H9 (cell line): ENCODE measurements at regions not wholly inside any gene's neighbourhood (a gene's known extent, or its start where the extent isn't known, plus 50 kb on each side); places are given as distances from the start of the nearest gene placed in this dataset.

ENCODE experiments used
- DNase-seq: peaks from one replicate; pipeline ENCODE4 v3.0.0-alpha.2; 2017
- H2AFZ ChIP-seq: one replicate; pipeline ENCODE4 v1.6.1; 2013; ENCODE audit warnings: mild to moderate bottlenecking, low read length, control low read depth, moderate library complexity
- H2AK5ac ChIP-seq: 2 replicates; pipeline ENCODE4 v1.6.1; 2013; ENCODE audit warnings: low read length, control low read depth, mixed read lengths; ENCODE audit not compliant: insufficient read length
- H2BK120ac ChIP-seq: one replicate; pipeline ENCODE4 v1.6.1; 2013; ENCODE audit warnings: low read depth, mild to moderate bottlenecking, low read length, control low read depth, inconsistent platforms; ENCODE audit not compliant: poor library complexity, severe bottlenecking
- H2BK12ac ChIP-seq: 2 replicates; pipeline ENCODE4 v1.6.1; 2013; ENCODE audit warnings: low read length, control low read depth, mixed read lengths, low read depth; ENCODE audit not compliant: insufficient read length
- H2BK15ac ChIP-seq: 2 replicates; pipeline ENCODE4 v1.6.1; 2013; ENCODE audit warnings: low read depth, low read length, control low read depth
- H2BK20ac ChIP-seq: one replicate; pipeline ENCODE4 v1.6.1; 2013; ENCODE audit warnings: low read depth, mild to moderate bottlenecking, low read length, control low read depth, inconsistent platforms; ENCODE audit not compliant: poor library complexity, severe bottlenecking
- H2BK5ac ChIP-seq: 2 replicates; pipeline ENCODE4 v1.6.1; 2013; ENCODE audit warnings: low read length, control low read depth, mixed read lengths; ENCODE audit not compliant: insufficient read length
- H3K14ac ChIP-seq: 2 replicates; pipeline ENCODE4 v1.6.1; 2013; ENCODE audit warnings: low read length, control low read depth; ENCODE audit not compliant: insufficient read depth
- H3K18ac ChIP-seq: 2 replicates; pipeline ENCODE4 v1.6.1; 2013; ENCODE audit warnings: low read depth, mild to moderate bottlenecking, mixed read lengths, low read length, control low read depth; ENCODE audit not compliant: insufficient read length
- H3K23ac ChIP-seq: 2 replicates; pipeline ENCODE4 v1.6.1; 2013; ENCODE audit warnings: low read length, control low read depth, mixed read lengths, low read depth; ENCODE audit not compliant: insufficient read length
- H3K23me2 ChIP-seq: 2 replicates; pipeline ENCODE4 v1.6.1; 2013; ENCODE audit warnings: low read depth, mild to moderate bottlenecking, mixed read lengths, low read length, control low read depth; ENCODE audit not compliant: insufficient read length, poor library complexity, severe bottlenecking
- H3K27ac ChIP-seq: 2 replicates; pipeline ENCODE4 v1.5.1; 2013; ENCODE audit warnings: low read length, control low read depth, mixed read lengths, low read depth; ENCODE audit not compliant: insufficient read length
- H3K27me3 ChIP-seq: 2 replicates; pipeline ENCODE4 v1.6.1; 2013; ENCODE audit warnings: low read length, control low read depth, inconsistent platforms; ENCODE audit not compliant: insufficient read depth
- H3K4ac ChIP-seq: 2 replicates; pipeline ENCODE4 v1.6.1; 2013; ENCODE audit warnings: low read depth, mild to moderate bottlenecking, control low read depth, inconsistent platforms, low read length, moderate library complexity
- H3K4me1 ChIP-seq: 2 replicates; pipeline ENCODE4 v1.6.1; 2013; ENCODE audit warnings: low read length, control low read depth, inconsistent platforms; ENCODE audit not compliant: insufficient read depth
- H3K4me2 ChIP-seq: 2 replicates; pipeline ENCODE4 v1.6.1; 2013; ENCODE audit warnings: low read length, control low read depth, mixed read lengths; ENCODE audit not compliant: insufficient read length, insufficient read depth
- H3K56ac ChIP-seq: 2 replicates; pipeline ENCODE4 v1.6.1; 2013; ENCODE audit warnings: low read depth, mild to moderate bottlenecking, mixed read lengths, low read length, control low read depth; ENCODE audit not compliant: insufficient read length
- H3K79me1 ChIP-seq: 2 replicates; pipeline ENCODE4 v1.6.1; 2013; ENCODE audit warnings: low read depth, mild to moderate bottlenecking, moderate library complexity, low read length, control low read depth, inconsistent platforms; ENCODE audit not compliant: insufficient read depth, poor library complexity, severe bottlenecking
- H3K79me2 ChIP-seq: 2 replicates; pipeline ENCODE4 v1.6.1; 2013; ENCODE audit warnings: low read length, control low read depth, inconsistent platforms; ENCODE audit not compliant: insufficient read depth
- H3K9ac ChIP-seq: 2 replicates; pipeline ENCODE4 v1.6.1; 2013; ENCODE audit warnings: low read length, control low read depth, mixed read lengths; ENCODE audit not compliant: insufficient read length; ENCODE audit errors: extremely low read depth
- H3K9me3 ChIP-seq: one replicate; pipeline ENCODE4 v1.6.1; 2013; ENCODE audit warnings: low read depth, low read length, inconsistent platforms; ENCODE audit not compliant: control insufficient read depth
- H3T11ph ChIP-seq: one replicate; pipeline ENCODE4 v1.6.1; 2013; ENCODE audit warnings: mild to moderate bottlenecking, low read length, control low read depth, inconsistent platforms
- H4K20me1 ChIP-seq: one replicate; pipeline ENCODE4 v1.6.1; 2013; ENCODE audit not compliant: control insufficient read depth, insufficient read length, insufficient read depth
- H4K5ac ChIP-seq: 2 replicates; pipeline ENCODE4 v1.6.1; 2013; ENCODE audit warnings: low read depth, mild to moderate bottlenecking, mixed read lengths, low read length, control low read depth; ENCODE audit not compliant: insufficient read length
- H4K8ac ChIP-seq: replicated peaks from 2 replicates; pipeline ENCODE4 v1.6.1; 2013; ENCODE audit warnings: low read length, control low read depth, mixed read lengths, low read depth; ENCODE audit not compliant: insufficient read length
- H4K91ac ChIP-seq: 2 replicates; pipeline ENCODE4 v1.6.1; 2013; ENCODE audit warnings: low read depth, mild to moderate bottlenecking, moderate library complexity, mixed read lengths, low read length, control low read depth; ENCODE audit not compliant: insufficient read length
- H3K27ac Mint-ChIP-seq, 3 experiments: 2 replicates in 2 of 3; 3 replicates in 1 of 3; pipeline ENCODE4 v1.8.0; 2020 to 2021; ENCODE audit warnings: mixed read lengths in 3 of 3, mild to moderate bottlenecking in 1 of 3, moderate library complexity in 1 of 3
- H3K27me3 Mint-ChIP-seq: 2 replicates; pipeline ENCODE4 v1.8.0; 2021; ENCODE audit warnings: low read depth, mild to moderate bottlenecking, moderate library complexity, mixed read lengths
- H3K36me3 Mint-ChIP-seq, 3 experiments: 2 replicates in 2 of 3; 3 replicates in 1 of 3; pipeline ENCODE4 v1.8.0; 2020 to 2021; ENCODE audit warnings: low read depth in 3 of 3, mixed read lengths in 3 of 3; ENCODE audit not compliant: insufficient read depth in 1 of 3
- H3K4me1 Mint-ChIP-seq, 2 experiments: 2 replicates each; pipeline ENCODE4 v1.8.0; 2020; ENCODE audit warnings: mixed read lengths in 2 of 2
- H3K4me3 Mint-ChIP-seq, 2 experiments: 2 replicates in 1 of 2; 3 replicates in 1 of 2; pipeline ENCODE4 v1.8.0; 2020 to 2021; ENCODE audit warnings: mild to moderate bottlenecking in 2 of 2, mixed read lengths in 2 of 2, moderate library complexity in 1 of 2
- H3K9me3 Mint-ChIP-seq, 2 experiments: 2 replicates in 1 of 2; 3 replicates in 1 of 2; pipeline ENCODE4 v1.8.0; 2020; ENCODE audit warnings: mild to moderate bottlenecking in 2 of 2, mixed read lengths in 2 of 2, moderate library complexity in 1 of 2
- CTCF ChIP-seq: fragments of 200-600 bp; sonication (generic); conservative IDR thresholded peaks from 3 replicates; pipeline ENCODE4 v1.8.0; 2021; ENCODE audit warnings: antibody characterized with exemption, mild to moderate bottlenecking
- WGBS: extraction: QIAGEN DNeasy Blood & Tissue Kit; methylation state at CpG from one replicate; pipeline ENCODE4 v1.1.7; 2013; ENCODE audit warnings: missing lambda C conversion rate, low lambda C conversion rate, mixed read lengths; ENCODE audit not compliant: insufficient read length; ENCODE audit errors: extremely low coverage; 5-methylcytosine and 5-hydroxymethylcytosine counted together

GRCh38 chr21:28644762-28645161 is 347.9 kb downstream of the LTN1 start:
- no peak overlapping the region for H2AFZ ChIP-seq
- no peak overlapping the region for H3K4me2 ChIP-seq
- H4K91ac ChIP-seq, result no peak overlapping the region
- H3K27me3 ChIP-seq, result no peaks in the 10 kb centered on the region
- no peak for DNase-seq
- H2BK5ac ChIP-seq, result no peak overlapping the region
- no peak overlapping the region for H2BK15ac ChIP-seq
- no peak overlapping the region for H3K27ac Mint-ChIP-seq
- H2BK20ac ChIP-seq, result no peak overlapping the region
- no peak overlapping the region for H3K9ac ChIP-seq
- H4K8ac ChIP-seq, result no peak overlapping the region
- no peak overlapping the region for H2BK120ac ChIP-seq
- no peaks in the 10 kb centered on the region for H3K27me3 Mint-ChIP-seq
- no peaks in the 10 kb centered on the region for H3K9me3 ChIP-seq
- no peak overlapping the region for H3K14ac ChIP-seq
- H3K23ac ChIP-seq, result no peak overlapping the region
- no peaks in the 10 kb centered on the region; a peak in 1 of 5 replicates for H3K9me3 Mint-ChIP-seq
- no peak overlapping the region for H4K5ac ChIP-seq
- no peak overlapping the region for H2BK12ac ChIP-seq
- H3K79me2 ChIP-seq, result no peaks in the 10 kb centered on the region
- H3K4ac ChIP-seq, result no peak overlapping the region
- no peaks in the 10 kb centered on the region; the same call in 1 of the 2 replicates for H3K4me1 ChIP-seq
- no peak overlapping the region for H3T11ph ChIP-seq
- H2AK5ac ChIP-seq, result no peak overlapping the region
- H3K4me3 Mint-ChIP-seq, result no peak overlapping the region
- no peak overlapping the region for H3K27ac ChIP-seq
- H3K4me1 Mint-ChIP-seq, result peaks cover 8 to 9% of the 10 kb centered on the region in 2 experiments
- H3K23me2 ChIP-seq, result no peaks in the 10 kb centered on the region
- TF ChIP-seq CTCF, result no peak
- H3K36me3 Mint-ChIP-seq, result no peaks in the 10 kb centered on the region
- H3K79me1 ChIP-seq, result no peaks in the 10 kb centered on the region
- H4K20me1 ChIP-seq, result no peaks in the 10 kb centered on the region
- H3K18ac ChIP-seq, result no peak overlapping the region
- H3K56ac ChIP-seq, result no peak overlapping the region
- WGBS, result no CpG with 5 or more reads among the region's 1 CpG
